ENCODE measurements at regions not wholly inside any gene's neighbourhood (a gene's known extent, or its start where the extent isn't known, plus 50 kb on each side); places are given as distances from the start of the nearest gene placed in this dataset.

DNA sequence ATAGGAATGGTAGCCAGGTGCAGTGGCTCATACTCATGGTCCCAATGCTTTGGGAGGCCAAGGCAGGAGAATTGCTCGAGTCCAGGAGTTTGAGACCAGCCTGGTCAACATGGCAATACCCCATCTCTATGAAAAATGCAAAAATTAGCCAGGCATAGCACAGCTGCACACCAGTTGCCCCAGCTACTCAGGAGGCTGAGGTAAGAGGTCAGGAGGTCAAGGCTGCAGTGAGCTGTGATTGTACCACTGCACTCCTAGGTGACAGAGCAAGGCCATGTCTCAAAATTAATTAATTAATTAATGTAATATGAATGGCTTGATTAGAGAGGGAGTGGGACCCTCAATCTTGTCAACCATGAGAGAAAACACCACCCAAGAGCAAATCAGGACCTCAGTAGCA is 198.7 kb upstream of the DUSP10 start:
- no peaks in the 10 kb centered on the region for H4K20me1 ChIP-seq (ENCODE audit: insufficient read depth)
- H3K27me3 ChIP-seq (ENCODE audit: insufficient read depth): no peaks in the 10 kb centered on the region
- ChIA-PET CTCF (no interaction called here), POLR2A (no interaction called here)
- WGBS (ENCODE audit: low lambda C conversion rate): 0% methylated on average over 1 of the region's 1 CpG
- peaks cover 0 to 3% of the 10 kb centered on the region in 2 experiments; a peak in 1 of 4 replicates for H3K4me1 ChIP-seq (ENCODE audit: control insufficient read depth in 1 of 2, insufficient read depth in 2 of 2, low read depth in 1 of 2, low read length in 1 of 2)
- H3K36me3 ChIP-seq (replicated peaks in 1 of 2; ENCODE audit: control insufficient read depth in 1 of 2, insufficient read depth in 2 of 2, low read length in 1 of 2): no peaks in the 10 kb centered on the region
- TF ChIP-seq FOXM1 (IDR thresholded peaks at IDR 0.05; ENCODE audit: low read depth) (no peak), FOSL2 (IDR thresholded peaks at IDR 0.05; ENCODE audit: borderline replicate concordance, low read depth) (no peak), TEAD4 (IDR thresholded peaks at IDR 0.05; ENCODE audit: borderline replicate concordance, insufficient read depth) (no peak), JUND (IDR thresholded peaks at IDR 0.05) (no peak), CHD2 (IDR thresholded peaks at IDR 0.05; ENCODE audit: low read length, partially characterized antibody) (no peak), GABPA (IDR thresholded peaks at IDR 0.05; ENCODE audit: low read depth) (no peak), FOXJ3 (CRISPR knock-in tag; IDR thresholded peaks at IDR 0.05) (no peak)
- TF ChIP-seq, protein P1, sequence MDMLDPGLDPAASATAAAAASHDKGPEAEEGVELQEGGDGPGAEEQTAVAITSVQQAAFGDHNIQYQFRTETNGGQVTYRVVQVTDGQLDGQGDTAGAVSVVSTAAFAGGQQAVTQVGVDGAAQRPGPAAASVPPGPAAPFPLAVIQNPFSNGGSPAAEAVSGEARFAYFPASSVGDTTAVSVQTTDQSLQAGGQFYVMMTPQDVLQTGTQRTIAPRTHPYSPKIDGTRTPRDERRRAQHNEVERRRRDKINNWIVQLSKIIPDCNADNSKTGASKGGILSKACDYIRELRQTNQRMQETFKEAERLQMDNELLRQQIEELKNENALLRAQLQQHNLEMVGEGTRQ (IDR thresholded peaks at IDR 0.05; ENCODE audit: borderline replicate concordance, low read depth, low read length): no peak
- TF ChIP-seq, protein P2, sequence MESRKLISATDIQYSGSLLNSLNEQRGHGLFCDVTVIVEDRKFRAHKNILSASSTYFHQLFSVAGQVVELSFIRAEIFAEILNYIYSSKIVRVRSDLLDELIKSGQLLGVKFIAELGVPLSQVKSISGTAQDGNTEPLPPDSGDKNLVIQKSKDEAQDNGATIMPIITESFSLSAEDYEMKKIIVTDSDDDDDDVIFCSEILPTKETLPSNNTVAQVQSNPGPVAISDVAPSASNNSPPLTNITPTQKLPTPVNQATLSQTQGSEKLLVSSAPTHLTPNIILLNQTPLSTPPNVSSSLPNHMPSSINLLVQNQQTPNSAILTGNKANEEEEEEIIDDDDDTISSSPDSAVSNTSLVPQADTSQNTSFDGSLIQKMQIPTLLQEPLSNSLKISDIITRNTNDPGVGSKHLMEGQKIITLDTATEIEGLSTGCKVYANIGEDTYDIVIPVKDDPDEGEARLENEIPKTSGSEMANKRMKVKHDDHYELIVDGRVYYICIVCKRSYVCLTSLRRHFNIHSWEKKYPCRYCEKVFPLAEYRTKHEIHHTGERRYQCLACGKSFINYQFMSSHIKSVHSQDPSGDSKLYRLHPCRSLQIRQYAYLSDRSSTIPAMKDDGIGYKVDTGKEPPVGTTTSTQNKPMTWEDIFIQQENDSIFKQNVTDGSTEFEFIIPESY (IDR thresholded peaks at IDR 0.05; ENCODE audit: borderline replicate concordance, low read depth): no peak
- TF ChIP-seq, protein P3, sequence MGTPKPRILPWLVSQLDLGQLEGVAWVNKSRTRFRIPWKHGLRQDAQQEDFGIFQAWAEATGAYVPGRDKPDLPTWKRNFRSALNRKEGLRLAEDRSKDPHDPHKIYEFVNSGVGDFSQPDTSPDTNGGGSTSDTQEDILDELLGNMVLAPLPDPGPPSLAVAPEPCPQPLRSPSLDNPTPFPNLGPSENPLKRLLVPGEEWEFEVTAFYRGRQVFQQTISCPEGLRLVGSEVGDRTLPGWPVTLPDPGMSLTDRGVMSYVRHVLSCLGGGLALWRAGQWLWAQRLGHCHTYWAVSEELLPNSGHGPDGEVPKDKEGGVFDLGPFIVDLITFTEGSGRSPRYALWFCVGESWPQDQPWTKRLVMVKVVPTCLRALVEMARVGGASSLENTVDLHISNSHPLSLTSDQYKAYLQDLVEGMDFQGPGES (IDR thresholded peaks at IDR 0.05; ENCODE audit: low read depth, low read length): no peak
- H3K27ac ChIP-seq (ENCODE audit: low read depth in 2 of 2, low read length in 1 of 2): no peak overlapping the region
- no peak overlapping the region for H3K4me3 ChIP-seq (ENCODE audit: low read depth in 2 of 2, low read length in 1 of 2)
- no peak for DNase-seq
- H3K79me2 ChIP-seq (ENCODE audit: insufficient read depth): no peaks in the 10 kb centered on the region
- H3F3A ChIP-seq (replicated peaks; ENCODE audit: insufficient read depth): no peaks in the 10 kb centered on the region
- H2AFZ ChIP-seq (ENCODE audit: low read depth): no peak overlapping the region
- H3K9ac ChIP-seq: no peak overlapping the region
- H3K9me3 ChIP-seq: peaks cover 4% of the 10 kb centered on the region; the same call in 1 of the 2 replicates
- no peaks in the 10 kb centered on the region for H3K9me2 ChIP-seq
- H3K4me2 ChIP-seq: no peak overlapping the region

DNA sequence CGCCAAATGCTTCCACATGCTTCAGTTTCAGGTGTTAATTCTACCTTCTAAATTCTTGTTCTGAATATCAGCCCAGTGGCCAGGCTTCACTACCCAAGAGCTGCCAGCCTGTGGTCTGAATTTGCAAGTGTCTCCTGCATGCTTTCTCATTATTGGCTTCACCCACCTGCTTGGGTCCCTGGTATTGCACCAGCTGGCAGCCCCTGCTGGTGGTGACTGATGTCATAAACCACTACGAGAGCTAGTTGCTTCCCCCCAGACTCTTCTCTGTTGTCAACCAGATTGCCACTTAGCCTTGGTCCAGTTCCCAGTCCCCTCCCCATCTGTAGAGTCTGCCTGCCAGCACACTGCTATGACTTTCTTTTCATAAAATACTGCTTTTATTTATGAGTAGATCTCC is 197.7 kb upstream of the DUSP10 start:
- no peak overlapping the region for H3K9ac ChIP-seq
- H3K4me3 ChIP-seq (ENCODE audit: low read depth in 2 of 2, low read length in 1 of 2): no peak overlapping the region
- no peaks in the 10 kb centered on the region for H3K36me3 ChIP-seq (replicated peaks in 1 of 2; ENCODE audit: control insufficient read depth in 1 of 2, insufficient read depth in 2 of 2, low read length in 1 of 2)
- ChIA-PET CTCF (interaction anchor here (0.8 kb wide), 1 partner anchor 9 kb away, joined by 3 read pairs; no protein-coding TSS in a partner anchor), POLR2A (no interaction called here)
- no peak for DNase-seq
- H3K9me3 ChIP-seq: peaks cover 4% of the 10 kb centered on the region; the same call in 1 of the 2 replicates
- no peaks in the 10 kb centered on the region for H3F3A ChIP-seq (replicated peaks; ENCODE audit: insufficient read depth)
- no peak overlapping the region for H3K27ac ChIP-seq (ENCODE audit: low read depth in 2 of 2, low read length in 1 of 2)
- H3K27me3 ChIP-seq (ENCODE audit: insufficient read depth): no peaks in the 10 kb centered on the region
- peaks cover 0 to 3% of the 10 kb centered on the region in 2 experiments; a peak in 1 of 4 replicates for H3K4me1 ChIP-seq (ENCODE audit: control insufficient read depth in 1 of 2, insufficient read depth in 2 of 2, low read depth in 1 of 2, low read length in 1 of 2)
- H2AFZ ChIP-seq (ENCODE audit: low read depth): no peak overlapping the region
- H4K20me1 ChIP-seq (ENCODE audit: insufficient read depth): no peaks in the 10 kb centered on the region
- no peaks in the 10 kb centered on the region for H3K79me2 ChIP-seq (ENCODE audit: insufficient read depth)
- H3K4me2 ChIP-seq: no peak overlapping the region
- WGBS (ENCODE audit: low lambda C conversion rate): 36% methylated on average over 2 of the region's 2 CpGs
- no peaks in the 10 kb centered on the region for H3K9me2 ChIP-seq
- no peak for TF ChIP-seq RXRA (IDR thresholded peaks at IDR 0.05; ENCODE audit: borderline replicate concordance, low read depth)
- TF ChIP-seq JUND (IDR thresholded peaks at IDR 0.05): no peak
- TF ChIP-seq USF1 (IDR thresholded peaks at IDR 0.05; ENCODE audit: borderline replicate concordance, low read depth): no peak
- no peak for TF ChIP-seq TAF1 (IDR thresholded peaks at IDR 0.05; ENCODE audit: borderline replicate concordance, low read depth, low read length)
- TF ChIP-seq EP300 (IDR thresholded peaks at IDR 0.05; ENCODE audit: borderline replicate concordance in 1 of 2, low read depth in 1 of 2, low read length in 1 of 2): no peak
- TF ChIP-seq MEF2A (IDR thresholded peaks at IDR 0.05; ENCODE audit: borderline replicate concordance, low read depth): no peak
- TF ChIP-seq, protein P2 (IDR thresholded peaks at IDR 0.05; ENCODE audit: borderline replicate concordance, low read depth): no peak
